Smooth muscle cell (in vitro differentiated cells): ENCODE measurements at regions not wholly inside any gene's neighbourhood (a gene's known extent, or its start where the extent isn't known, plus 50 kb on each side); places are given as distances from the start of the nearest gene placed in this dataset.

Experiments used
- DNase-seq: peaks from one replicate; lab custom pipeline; 2025; ENCODE audit not compliant: unreplicated experiment; lab: John Stamatoyannopoulos, UW
- H2AFZ ChIP-seq: fragments of 200-600 bp; sonication (generic); 2 replicates; pipeline ENCODE4 v1.6.0; 2016; ENCODE audit warnings: antibody characterized with exemption, low read depth, mild to moderate bottlenecking
- H3F3A ChIP-seq: fragments of 200-600 bp; sonication (generic); 2 replicates; pipeline ENCODE4 v1.6.0; 2017; ENCODE audit warnings: antibody characterized with exemption, low read depth
- H3K27ac ChIP-seq: fragments of 200-600 bp; sonication (generic); 2 replicates; pipeline ENCODE4 v1.5.1; 2016; ENCODE audit warnings: low read depth, mild to moderate bottlenecking
- H3K27me3 ChIP-seq: fragments of 200-600 bp; sonication (generic); 2 replicates; pipeline ENCODE4 v1.6.1; 2016; ENCODE audit warnings: low read depth, mild to moderate bottlenecking
- H3K36me3 ChIP-seq: fragments of 200-600 bp; sonication (generic); 2 replicates; pipeline ENCODE4 v1.5.1; 2016; ENCODE audit warnings: low read depth
- H3K4me1 ChIP-seq: fragments of 200-600 bp; sonication (generic); 2 replicates; pipeline ENCODE4 v1.5.1; 2016; ENCODE audit warnings: low read depth
- H3K4me2 ChIP-seq: fragments of 200-600 bp; sonication (generic); 2 replicates; pipeline ENCODE4 v1.6.0; 2016; ENCODE audit warnings: mild to moderate bottlenecking
- H3K4me3 ChIP-seq: fragments of 200-600 bp; sonication (generic); 2 replicates; pipeline ENCODE4 v1.5.1; 2016; ENCODE audit warnings: mild to moderate bottlenecking
- H3K79me2 ChIP-seq: fragments of 200-600 bp; sonication (generic); 2 replicates; pipeline ENCODE4 v1.6.0; 2016; ENCODE audit warnings: low read depth, mild to moderate bottlenecking
- H3K9ac ChIP-seq: fragments of 200-600 bp; sonication (generic); 2 replicates; pipeline ENCODE4 v1.6.0; 2016; ENCODE audit warnings: low read depth
- H3K9me3 ChIP-seq: fragments of 200-600 bp; sonication (generic); replicated peaks from 2 replicates; pipeline ENCODE4 v1.5.1; 2016; ENCODE audit warnings: low read depth
- H4K20me1 ChIP-seq: fragments of 200-600 bp; sonication (generic); 2 replicates; pipeline ENCODE4 v1.6.0; 2016; ENCODE audit warnings: low read depth
- CTCF ChIP-seq: fragments of 200-600 bp; sonication (generic); IDR thresholded peaks from 2 replicates; pipeline ENCODE4 v1.5.1; 2017; ENCODE audit warnings: borderline replicate concordance, mild to moderate bottlenecking, antibody characterized with exemption; ENCODE audit not compliant: insufficient read depth, poor library complexity, severe bottlenecking
- WGBS: methylation state at CpG from one replicate; pipeline ENCODE4 v1.1.7; 2016; ENCODE audit warnings: low lambda C conversion rate; 5-methylcytosine and 5-hydroxymethylcytosine counted together

DNA sequence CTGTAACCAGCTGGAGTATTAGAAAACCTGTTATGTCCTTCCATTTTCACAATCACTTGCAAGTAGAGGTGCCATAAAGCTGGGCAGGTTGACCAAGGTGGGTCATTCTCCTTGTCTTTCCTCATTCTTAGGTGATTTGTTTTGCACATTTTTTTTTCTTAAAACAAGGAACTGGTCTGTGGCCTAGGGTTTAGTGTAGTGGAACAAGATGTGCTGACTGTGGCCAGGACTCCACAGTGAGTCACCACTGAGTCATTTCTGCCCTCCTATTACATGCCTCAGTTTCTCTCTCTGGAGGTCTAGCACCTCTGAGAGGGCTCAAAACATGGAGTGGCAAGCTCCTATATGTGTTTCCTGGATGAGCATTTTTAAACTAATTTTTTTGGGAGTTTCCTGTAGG, 355.9 kb downstream of the GPM6A start:
- H2AFZ ChIP-seq, result no peak overlapping the region
- H3K4me2 ChIP-seq, result no peak overlapping the region
- H3K4me3 ChIP-seq, result no peak overlapping the region
- no peak for TF ChIP-seq CTCF
- H3K27ac ChIP-seq, result no peak overlapping the region
- DNase-seq, result no peak
- no peaks in the 10 kb centered on the region for H3K79me2 ChIP-seq
- H3K4me1 ChIP-seq, result no peaks in the 10 kb centered on the region
- no peaks in the 10 kb centered on the region for H4K20me1 ChIP-seq
- no peaks in the 10 kb centered on the region for H3K27me3 ChIP-seq
- no peaks in the 10 kb centered on the region for H3F3A ChIP-seq
- H3K36me3 ChIP-seq, result no peaks in the 10 kb centered on the region
- no peak overlapping the region for H3K9ac ChIP-seq
- no peaks in the 10 kb centered on the region for H3K9me3 ChIP-seq

DNA sequence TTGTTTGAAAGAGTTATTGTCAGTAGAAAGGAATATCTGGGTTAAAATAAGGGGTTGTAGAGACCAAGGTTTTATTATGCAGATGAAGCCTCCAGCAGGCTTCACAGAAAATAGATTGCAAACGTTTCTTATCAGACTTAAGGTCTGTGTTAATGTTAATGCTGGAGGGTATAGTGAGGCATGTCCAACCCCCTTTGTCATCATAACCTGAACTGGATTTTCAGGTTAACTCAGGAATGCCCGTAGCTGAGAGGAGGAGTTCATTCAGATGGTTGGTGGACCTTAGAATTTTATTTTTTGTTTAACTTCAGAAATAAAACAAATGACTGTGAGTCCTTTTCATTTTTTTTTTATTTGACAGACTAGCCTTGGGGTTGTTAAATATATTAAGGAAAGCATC, 354.1 kb downstream of the GPM6A start:
- no peaks in the 10 kb centered on the region for H3K4me1 ChIP-seq
- H3K4me2 ChIP-seq, result no peak overlapping the region
- no peaks in the 10 kb centered on the region for H3F3A ChIP-seq
- no peaks in the 10 kb centered on the region for H3K79me2 ChIP-seq
- H3K9me3 ChIP-seq, result no peaks in the 10 kb centered on the region
- no peaks in the 10 kb centered on the region for H4K20me1 ChIP-seq
- H3K4me3 ChIP-seq, result no peak overlapping the region
- TF ChIP-seq CTCF, result no peak
- H3K9ac ChIP-seq, result no peak overlapping the region
- DNase-seq, result no peak
- H3K36me3 ChIP-seq, result no peaks in the 10 kb centered on the region
- no peak overlapping the region for H3K27ac ChIP-seq
- H3K27me3 ChIP-seq, result no peaks in the 10 kb centered on the region
- WGBS, result 46% methylated on average over 2 of the region's 2 CpGs
- H2AFZ ChIP-seq, result no peak overlapping the region

DNA sequence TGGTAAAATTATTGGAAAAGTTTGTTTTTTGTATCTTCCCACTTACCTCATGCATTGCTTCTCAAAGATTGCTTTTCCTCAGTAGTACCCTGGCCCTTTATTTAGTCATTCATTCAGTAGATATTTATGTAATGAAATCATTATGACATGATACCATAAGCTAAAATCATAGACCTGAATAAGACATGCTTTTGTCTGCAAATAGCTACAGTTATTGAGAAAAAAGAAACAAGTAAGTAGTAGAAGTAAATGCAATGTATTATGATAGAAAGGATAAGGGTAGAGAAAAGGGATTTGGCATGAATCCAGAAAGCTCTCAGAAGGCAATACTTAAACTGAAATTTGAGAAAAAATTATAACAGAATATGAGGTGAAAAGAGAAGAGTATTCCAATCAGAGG, 352.5 kb downstream of the GPM6A start:
- H3K4me1 ChIP-seq, result no peaks in the 10 kb centered on the region
- no peaks in the 10 kb centered on the region for H3K27me3 ChIP-seq
- H3K79me2 ChIP-seq, result no peaks in the 10 kb centered on the region
- no peak overlapping the region for H3K9ac ChIP-seq
- no peak overlapping the region for H2AFZ ChIP-seq
- no peaks in the 10 kb centered on the region for H4K20me1 ChIP-seq
- H3K4me2 ChIP-seq, result no peak overlapping the region
- H3K9me3 ChIP-seq, result no peaks in the 10 kb centered on the region
- H3F3A ChIP-seq, result no peaks in the 10 kb centered on the region
- H3K27ac ChIP-seq, result no peak overlapping the region
- TF ChIP-seq CTCF, result no peak
- H3K36me3 ChIP-seq, result no peaks in the 10 kb centered on the region
- no peak overlapping the region for H3K4me3 ChIP-seq
- no peak for DNase-seq

GRCh38 chr4:175460414-175460813, 351.6 kb downstream of the GPM6A start:
- Histone ChIP-seq H3F3A (no peaks in the 10 kb centered on the region), H3K4me1 (no peaks in the 10 kb centered on the region), H3K4me3 (no peak overlapping the region), H3K27me3 (no peaks in the 10 kb centered on the region), H4K20me1 (no peaks in the 10 kb centered on the region), H3K36me3 (no peaks in the 10 kb centered on the region), H3K9ac (no peak overlapping the region), H3K27ac (no peak overlapping the region), H3K79me2 (no peaks in the 10 kb centered on the region), H3K9me3 (no peaks in the 10 kb centered on the region), H2AFZ (no peak overlapping the region), H3K4me2 (no peak overlapping the region)
- 75% methylated on average over 4 of the region's 4 CpGs for WGBS
- no peak for DNase-seq
- TF ChIP-seq CTCF, result no peak
